ENCODE measurements at regions not wholly inside any gene's neighbourhood (a gene's known extent, or its start where the extent isn't known, plus 50 kb on each side); places are given as distances from the start of the nearest gene placed in this dataset.

- H3K36me3 ChIP-seq, result no peaks in the 10 kb centered on the region
- no peak overlapping the region for H3K27ac ChIP-seq
- H3K9me3 ChIP-seq, result no peaks in the 10 kb centered on the region
- 66 to 68% (median 67%) methylated on average over 3 of the region's 3 CpGs for WGBS, 3 donors
- intact Hi-C loops (cut with DNase I), result no loop called here
- no peak overlapping the region for H3K4me3 ChIP-seq
- H3K4me1 ChIP-seq (ENCODE audit: insufficient read depth), result no peaks in the 10 kb centered on the region
- H3K27me3 ChIP-seq, result no peaks in the 10 kb centered on the region
- no peak for DNase-seq
- no peak for TF ChIP-seq POLR2A (IDR thresholded peaks at IDR 0.05)
- TF ChIP-seq CTCF (IDR thresholded peaks at IDR 0.05), result no peak
Observed at GRCh38 chr12:65607401-65607841, 216.9 kb upstream of the HMGA2 start.

- TF ChIP-seq CTCF (IDR thresholded peaks at IDR 0.05), result no peak
- TF ChIP-seq EP300 (IDR thresholded peaks at IDR 0.05), result no peak
- no peak for TF ChIP-seq POLR2A (IDR thresholded peaks at IDR 0.05)
- no peak overlapping the region for H3K4me3 ChIP-seq
- 82 to 87% (median 85%) methylated on average over 2 of the region's 2 CpGs for WGBS, 3 donors
- H3K27me3 ChIP-seq, result no peaks in the 10 kb centered on the region
- intact Hi-C loops (cut with DNase I), result no loop called here
- H3K9me3 ChIP-seq, result no peaks in the 10 kb centered on the region
- H3K4me1 ChIP-seq (ENCODE audit: insufficient read depth), result no peaks in the 10 kb centered on the region
- no peak for DNase-seq
- H3K27ac ChIP-seq, result no peak overlapping the region
- H3K36me3 ChIP-seq, result no peaks in the 10 kb centered on the region
Observed at GRCh38 chr12:65608319-65608916, 215.9 kb upstream of the HMGA2 start.

GRCh38 chr12:65609359-65609771, 214.9 kb upstream of the HMGA2 start:
- Histone ChIP-seq H3K27ac (no peak overlapping the region), H3K4me1 (ENCODE audit: insufficient read depth) (no peaks in the 10 kb centered on the region), H3K9me3 (no peaks in the 10 kb centered on the region), H3K4me3 (no peak overlapping the region), H3K27me3 (no peaks in the 10 kb centered on the region), H3K36me3 (no peaks in the 10 kb centered on the region)
- no peak for TF ChIP-seq CTCF (IDR thresholded peaks at IDR 0.05)
- TF ChIP-seq EP300 (IDR thresholded peaks at IDR 0.05), result no peak
- TF ChIP-seq POLR2A (IDR thresholded peaks at IDR 0.05), result no peak
- DNase-seq, result no peak
- 17 to 34% (median 18%) methylated on average over 4 of the region's 4 CpGs for WGBS, 3 donors
- intact Hi-C loops (cut with DNase I), result no loop called here

- Histone ChIP-seq H3K4me1 (ENCODE audit: insufficient read depth) (no peaks in the 10 kb centered on the region), H3K9me3 (no peaks in the 10 kb centered on the region), H3K27me3 (no peaks in the 10 kb centered on the region), H3K36me3 (no peaks in the 10 kb centered on the region), H3K4me3 (no peak overlapping the region), H3K27ac (no peak overlapping the region)
- no peak for TF ChIP-seq POLR2A (IDR thresholded peaks at IDR 0.05)
- no peak for TF ChIP-seq EP300 (IDR thresholded peaks at IDR 0.05)
- no peak for TF ChIP-seq CTCF (IDR thresholded peaks at IDR 0.05)
- WGBS, 3 donors, result 94 to 99% (median 99%) methylated on average over 3 of the region's 3 CpGs
- no peak for DNase-seq
- intact Hi-C loops (cut with DNase I), result no loop called here
Observed at GRCh38 chr12:65611396-65611795, 212.9 kb upstream of the HMGA2 start.
